Tibial nerve (tissue), 3 donors: ENCODE measurements at regions not wholly inside any gene's neighbourhood (a gene's known extent, or its start where the extent isn't known, plus 50 kb on each side); places are given as distances from the start of the nearest gene placed in this dataset.

Experiments
- EP300 ChIP-seq, 2 donors: sonication (generic); formaldehyde crosslinking; IDR thresholded peaks; one replicate each; pipeline ENCODE4 v1.6.1; 2017; ENCODE audit warnings: antibody characterized with exemption in 2 of 2, mild to moderate bottlenecking in 1 of 2
- POLR2A ChIP-seq, 2 donors: fragments of 450-650 bp; IDR thresholded peaks; one replicate each; pipeline ENCODE4 v1.6.1; 2017; ENCODE audit warnings: antibody characterized with exemption in 2 of 2, mild to moderate bottlenecking in 2 of 2, moderate library complexity in 2 of 2

DNA sequence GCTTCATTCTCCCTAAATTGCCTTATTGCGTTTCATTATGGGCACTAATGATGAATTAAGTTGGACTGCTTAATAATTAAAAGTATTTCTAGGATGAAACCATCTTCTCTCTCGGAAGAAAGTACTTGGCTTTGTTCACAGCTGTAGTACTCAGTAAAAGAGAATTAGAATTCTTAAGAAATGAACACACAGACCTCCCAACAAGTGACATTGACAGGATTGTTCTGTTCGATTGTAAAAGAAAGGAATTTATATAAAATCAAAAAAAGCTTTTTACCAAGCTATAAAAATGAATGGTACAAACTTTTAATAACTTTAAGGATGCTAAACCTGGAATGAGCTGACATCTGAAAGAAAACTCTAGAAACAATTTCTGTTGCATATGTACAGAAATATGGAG lies 416.4 kb upstream of the THRB start:
- no peak for TF ChIP-seq EP300 (IDR thresholded peaks at IDR 0.05)
- no peak for TF ChIP-seq POLR2A (IDR thresholded peaks at IDR 0.05)
